ENCODE measurements at regions not wholly inside any gene's neighbourhood (a gene's known extent, or its start where the extent isn't known, plus 50 kb on each side); places are given as distances from the start of the nearest gene placed in this dataset.

DNA sequence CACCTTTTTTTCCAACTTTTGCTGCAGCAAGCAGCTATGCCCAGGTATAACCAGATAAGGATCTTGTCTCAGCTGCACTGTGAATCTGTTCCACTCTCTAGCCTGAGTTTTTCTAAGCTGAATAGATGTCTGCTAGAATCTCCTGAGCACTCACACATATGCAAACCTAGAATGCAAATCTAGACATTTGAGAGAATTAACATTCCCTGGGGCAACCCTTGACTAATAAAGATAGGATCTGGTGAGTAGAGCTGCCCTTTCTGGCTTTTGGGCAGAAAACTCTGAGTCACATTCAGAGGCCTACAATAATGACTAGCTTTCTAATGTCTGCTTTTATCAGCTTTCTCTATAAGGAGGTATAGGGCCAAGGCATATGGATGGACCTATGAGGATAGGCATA lies 61.4 kb upstream of the BARHL2 start:
- ATAC-seq = no peak
- H3K27me3 Mint-ChIP-seq = peaks cover 9% of the 10 kb centered on the region
- H3K4me3 Mint-ChIP-seq = no peak overlapping the region
- H3K4me1 Mint-ChIP-seq = no peaks in the 10 kb centered on the region
- H3K9me3 Mint-ChIP-seq = no peaks in the 10 kb centered on the region
- H3K36me3 Mint-ChIP-seq = no peaks in the 10 kb centered on the region
- H3K27ac Mint-ChIP-seq = no peak overlapping the region

DNA sequence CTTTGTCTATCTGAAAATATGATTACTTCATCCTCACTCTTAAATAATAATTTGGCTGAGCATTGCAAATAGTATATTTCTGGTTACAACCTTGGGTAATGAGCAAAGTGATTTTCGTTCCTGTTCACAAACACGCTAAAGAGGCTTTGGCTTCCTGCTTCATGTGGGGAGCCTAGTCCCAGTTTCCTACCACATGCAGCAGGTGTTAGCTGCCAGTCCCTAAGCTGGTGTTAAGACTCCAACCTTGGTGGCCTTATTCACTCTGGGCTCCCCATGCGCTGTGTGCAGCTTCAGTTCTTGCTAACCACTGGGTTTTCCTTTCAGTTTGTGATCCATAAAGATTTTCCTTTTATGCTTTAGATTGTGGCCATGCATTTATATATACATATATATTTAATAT lies 56.7 kb upstream of the BARHL2 start:
- H3K27me3 Mint-ChIP-seq = no peaks in the 10 kb centered on the region
- no peak overlapping the region for H3K4me3 Mint-ChIP-seq
- no peak for ATAC-seq
- H3K9me3 Mint-ChIP-seq = no peaks in the 10 kb centered on the region
- H3K36me3 Mint-ChIP-seq = no peaks in the 10 kb centered on the region
- no peaks in the 10 kb centered on the region for H3K4me1 Mint-ChIP-seq
- no peak overlapping the region for H3K27ac Mint-ChIP-seq

DNA sequence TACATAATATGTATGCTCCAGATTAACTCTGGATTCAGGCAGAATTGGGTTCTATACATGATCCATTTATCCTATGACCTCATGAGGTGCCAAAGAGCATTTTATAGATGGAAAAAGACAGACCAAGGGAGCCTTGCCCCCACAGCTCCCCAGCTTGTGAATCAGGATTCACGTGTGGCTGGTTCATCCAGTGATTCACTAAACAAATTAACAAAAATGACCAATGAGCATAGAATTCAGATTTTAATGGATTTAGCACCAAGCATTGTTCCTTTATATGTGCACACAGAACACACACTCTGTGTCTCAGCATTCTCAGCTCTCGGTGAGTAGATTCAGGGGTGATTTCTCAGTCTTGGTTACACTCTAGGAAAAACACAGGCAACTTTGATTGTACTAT lies 51.7 kb upstream of the BARHL2 start:
- Mint-ChIP-seq H3K4me1 (no peaks in the 10 kb centered on the region), H3K4me3 (no peak overlapping the region), H3K9me3 (peaks cover 3% of the 10 kb centered on the region), H3K27ac (no peak overlapping the region), H3K36me3 (no peaks in the 10 kb centered on the region), H3K27me3 (peaks cover 18% of the 10 kb centered on the region)
- ATAC-seq = no peak

DNA sequence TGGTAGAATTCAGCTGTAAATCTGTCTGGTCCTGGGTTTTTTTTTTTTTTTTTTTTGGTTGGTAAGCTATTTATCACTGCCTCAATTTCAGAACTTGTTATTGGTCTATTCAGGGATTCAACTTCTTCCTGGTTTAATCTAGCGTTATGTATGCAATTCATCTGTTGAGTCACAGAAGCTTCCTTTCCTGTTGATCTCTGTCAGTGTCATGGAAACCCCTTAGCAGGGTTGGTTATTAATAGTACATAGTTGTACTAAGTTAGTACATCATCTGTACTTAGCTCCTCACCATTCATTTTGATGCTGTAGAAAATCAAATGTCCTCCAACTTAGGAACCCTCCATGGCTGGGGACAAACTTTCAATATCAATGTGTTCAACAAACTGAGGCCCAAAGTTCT lies 51.0 kb upstream of the BARHL2 start:
- Mint-ChIP-seq H3K36me3 (no peaks in the 10 kb centered on the region), H3K27ac (no peak overlapping the region), H3K4me1 (no peaks in the 10 kb centered on the region), H3K9me3 (peaks cover 3% of the 10 kb centered on the region), H3K27me3 (peaks cover 18% of the 10 kb centered on the region), H3K4me3 (no peak overlapping the region)
- no peak for ATAC-seq

All from stimulated activated memory B cell treated with anti-CD40 and anti-IgM and Interleukin-4, amounts not matched to agents 10 μg/mL and 1 μg/mL and 100 μg/mL, for 72 hours (primary cell).